Stomach smooth muscle (tissue), 2 donors: ENCODE measurements at regions not wholly inside any gene's neighbourhood (a gene's known extent, or its start where the extent isn't known, plus 50 kb on each side); places are given as distances from the start of the nearest gene placed in this dataset.

Experiments used
- H3K27ac ChIP-seq: one replicate; pipeline ENCODE4 v1.7.0; 2013; ENCODE audit warnings: mild to moderate bottlenecking, low read length, inconsistent platforms
- H3K27me3 ChIP-seq, 2 donors: one replicate each; pipeline ENCODE4 v1.7.0; 2013; ENCODE audit warnings: low read length in 2 of 2; ENCODE audit not compliant: insufficient read depth in 2 of 2, control insufficient read depth in 1 of 2
- H3K36me3 ChIP-seq, 2 donors: one replicate each; pipeline ENCODE4 v1.7.0; 2013; ENCODE audit warnings: low read length in 2 of 2; ENCODE audit not compliant: control insufficient read depth in 2 of 2, insufficient read depth in 2 of 2
- H3K4me1 ChIP-seq: one replicate; pipeline ENCODE4 v1.7.0; 2013; ENCODE audit warnings: low read length; ENCODE audit not compliant: control insufficient read depth, insufficient read depth
- H3K4me3 ChIP-seq, 2 donors: one replicate each; pipeline ENCODE4 v1.7.0; 2013; ENCODE audit warnings: low read length in 2 of 2
- H3K9ac ChIP-seq, 2 donors: one replicate each; pipeline ENCODE4 v1.7.0; 2013; ENCODE audit warnings: low read length in 2 of 2, mild to moderate bottlenecking in 1 of 2
- H3K9me3 ChIP-seq, 2 donors: one replicate each; pipeline ENCODE4 v1.7.0; 2013; ENCODE audit warnings: low read length in 2 of 2; ENCODE audit not compliant: control insufficient read depth in 2 of 2
- donor health status: healthy.
- donor health status: Pancreatic carcinoma.

DNA sequence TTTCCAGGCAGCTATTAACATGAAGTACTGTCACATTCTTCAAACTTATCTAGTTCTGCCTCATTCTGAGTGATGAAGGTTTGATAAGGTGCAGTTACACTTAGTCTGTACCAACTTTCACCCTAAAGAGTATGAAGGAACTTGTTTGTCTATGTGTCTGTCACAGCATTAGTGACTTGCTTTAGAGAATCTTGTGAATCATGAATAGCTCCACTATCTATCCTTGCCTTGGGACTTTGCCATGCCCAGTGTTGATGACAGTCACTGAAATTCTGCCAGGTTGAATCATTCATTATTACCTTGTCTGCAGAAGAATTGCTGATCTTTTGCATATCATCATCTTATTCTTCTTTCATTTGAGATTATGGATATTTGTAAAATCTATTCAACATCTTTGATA, 50.9 kb upstream of the A1CF start:
- H3K27me3 ChIP-seq = no peaks in the 10 kb centered on the region
- no peak overlapping the region for H3K4me3 ChIP-seq
- H3K27ac ChIP-seq = no peak overlapping the region
- no peak overlapping the region for H3K9ac ChIP-seq
- no peaks in the 10 kb centered on the region for H3K9me3 ChIP-seq
- no peaks in the 10 kb centered on the region for H3K4me1 ChIP-seq
- no peaks in the 10 kb centered on the region for H3K36me3 ChIP-seq

DNA sequence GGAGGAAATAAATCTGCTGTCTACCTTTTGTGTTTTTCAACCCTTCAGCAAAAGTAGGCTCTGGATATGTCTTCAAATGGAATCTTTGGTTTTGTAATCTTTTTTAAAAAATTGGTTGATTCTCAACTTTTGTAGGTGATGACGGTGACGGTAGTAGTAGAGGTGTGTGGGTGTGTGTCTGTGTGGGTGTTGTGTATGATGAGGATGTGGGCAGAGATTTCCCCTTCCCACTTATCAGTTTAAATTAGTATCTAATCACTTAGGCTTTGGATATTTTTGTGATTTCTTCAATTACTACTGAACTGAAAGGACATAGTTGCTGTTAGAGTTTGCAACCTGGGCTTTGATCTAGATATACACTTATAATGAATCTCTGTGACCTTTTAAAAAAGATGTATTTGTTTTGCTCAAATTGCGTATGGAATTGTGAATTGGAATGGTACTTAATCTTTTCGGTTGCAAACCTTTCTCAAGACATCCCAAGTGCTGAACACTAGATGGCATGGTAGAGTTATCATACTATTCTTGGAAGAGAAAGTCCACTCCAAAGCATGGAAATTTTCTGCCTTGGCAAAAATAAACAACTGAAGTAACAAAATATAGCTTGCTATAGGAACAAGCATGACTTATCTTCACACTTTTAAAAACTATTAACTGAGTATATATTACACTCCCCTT, 51.9 kb upstream of the A1CF start:
- no peaks in the 10 kb centered on the region for H3K9me3 ChIP-seq
- H3K27me3 ChIP-seq = no peaks in the 10 kb centered on the region
- no peaks in the 10 kb centered on the region for H3K4me1 ChIP-seq
- no peak overlapping the region for H3K9ac ChIP-seq
- H3K36me3 ChIP-seq = no peaks in the 10 kb centered on the region
- no peak overlapping the region for H3K4me3 ChIP-seq
- H3K27ac ChIP-seq = no peak overlapping the region

DNA sequence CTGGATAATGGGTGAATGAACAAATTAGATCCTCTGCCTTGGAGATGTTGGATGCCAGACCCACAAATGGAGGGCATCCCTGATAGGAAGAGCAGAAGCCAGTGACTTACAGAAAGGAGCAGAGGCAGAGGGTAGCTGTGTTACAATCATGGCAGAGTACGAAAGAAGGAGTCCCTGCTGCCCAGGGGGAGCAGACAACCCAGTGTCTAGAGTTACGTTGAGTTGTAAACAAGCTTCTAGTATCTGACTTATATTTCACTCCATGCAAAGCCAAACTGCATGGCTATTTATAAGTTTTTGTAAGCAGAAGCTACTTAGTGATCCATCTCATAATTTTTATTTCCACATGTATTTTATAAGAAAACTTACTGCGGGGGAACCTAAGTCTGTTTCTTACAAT, 56.2 kb upstream of the A1CF start:
- Histone ChIP-seq H3K4me1 (no peaks in the 10 kb centered on the region), H3K36me3 (no peaks in the 10 kb centered on the region), H3K27ac (no peak overlapping the region), H3K4me3 (no peak overlapping the region), H3K27me3 (no peaks in the 10 kb centered on the region), H3K9me3 (no peaks in the 10 kb centered on the region), H3K9ac (no peak overlapping the region)

DNA sequence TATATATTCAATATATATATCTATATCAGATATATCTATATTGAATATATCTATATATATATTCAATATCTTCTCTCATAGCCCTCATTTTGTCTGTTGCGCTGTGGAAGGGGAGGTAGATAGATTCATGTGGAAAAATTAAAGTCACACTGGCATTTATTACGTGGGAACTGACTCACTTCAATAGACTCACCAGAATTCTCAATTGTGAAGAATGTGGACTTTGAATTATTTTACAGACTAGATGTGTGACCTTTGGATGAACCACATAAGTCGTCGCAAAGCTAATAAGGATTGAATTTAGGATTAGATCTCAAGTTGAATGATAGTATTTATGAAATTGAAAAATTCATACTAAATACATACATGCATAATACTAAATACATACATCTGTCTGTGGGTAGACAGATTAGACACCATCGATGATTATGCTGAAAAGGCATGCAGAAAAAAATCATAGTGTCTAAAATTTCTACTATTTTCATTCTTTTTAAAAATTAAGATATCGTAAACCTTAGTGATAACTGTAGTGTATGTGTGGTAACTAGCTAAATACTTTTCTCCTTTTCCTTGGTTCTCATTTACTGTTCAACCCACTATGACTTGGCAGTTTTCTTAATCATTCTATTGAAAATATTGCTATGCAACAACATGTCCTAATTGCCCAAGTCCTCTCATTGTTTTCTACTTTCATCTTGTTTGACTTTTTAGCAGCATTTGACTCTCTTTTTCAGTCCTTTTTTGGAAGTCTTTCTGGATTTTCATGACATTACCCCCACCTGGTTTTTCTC, 61.8 kb upstream of the A1CF start:
- H3K27me3 ChIP-seq = no peaks in the 10 kb centered on the region
- H3K36me3 ChIP-seq = no peaks in the 10 kb centered on the region
- no peaks in the 10 kb centered on the region for H3K4me1 ChIP-seq
- no peak overlapping the region for H3K4me3 ChIP-seq
- H3K9me3 ChIP-seq = no peaks in the 10 kb centered on the region
- H3K9ac ChIP-seq = no peak overlapping the region
- no peak overlapping the region for H3K27ac ChIP-seq

DNA sequence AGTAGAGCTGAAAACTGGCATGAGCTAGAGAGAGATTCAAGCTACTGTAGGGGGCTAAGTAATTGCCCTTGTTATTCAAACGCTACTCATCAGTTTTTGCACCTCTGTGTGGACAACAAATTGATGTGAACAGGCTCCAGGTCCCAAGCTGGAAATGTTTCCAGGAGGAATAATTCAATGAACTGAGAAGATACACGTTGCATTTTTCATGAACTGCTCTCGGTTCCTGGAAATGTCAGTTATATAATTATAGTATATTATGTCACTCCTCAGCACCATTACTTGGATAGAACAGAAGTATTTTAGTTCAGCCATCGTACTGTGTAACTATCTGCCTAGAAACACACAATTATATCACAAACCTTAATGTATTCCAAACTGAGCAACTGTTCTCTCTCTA, 65.9 kb upstream of the A1CF start:
- H3K9me3 ChIP-seq = no peaks in the 10 kb centered on the region

DNA sequence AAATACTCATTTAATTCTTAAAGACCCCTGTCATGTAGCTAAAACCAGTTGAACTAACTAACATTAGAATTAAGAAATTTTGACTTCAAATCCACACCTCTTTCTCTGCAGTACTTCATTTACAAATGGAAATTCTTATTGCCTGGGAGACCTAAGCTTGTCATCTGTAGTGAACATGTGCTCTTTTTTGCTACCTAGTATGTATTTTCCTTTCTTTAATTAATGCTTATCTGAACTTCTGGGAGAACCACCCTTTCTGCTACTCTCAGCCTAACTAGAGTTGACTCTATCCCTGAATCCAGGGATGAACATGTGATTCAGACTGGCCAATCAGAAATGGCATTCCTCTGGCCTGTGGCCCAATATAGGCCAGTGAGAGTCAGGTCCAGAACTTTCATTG, 75.9 kb upstream of the A1CF start:
- no peaks in the 10 kb centered on the region for H3K27me3 ChIP-seq
- H3K27ac ChIP-seq = no peak overlapping the region
- H3K36me3 ChIP-seq = no peaks in the 10 kb centered on the region
- H3K9ac ChIP-seq = no peak overlapping the region
- no peaks in the 10 kb centered on the region for H3K4me1 ChIP-seq
- peaks cover 0 to 3% of the 10 kb centered on the region in 2 donors for H3K9me3 ChIP-seq
- no peak overlapping the region for H3K4me3 ChIP-seq

More for the DNA sequence above, 65.9 kb upstream of the A1CF start:
- H3K27ac ChIP-seq = no peak overlapping the region
- no peaks in the 10 kb centered on the region for H3K4me1 ChIP-seq
- H3K27me3 ChIP-seq = no peaks in the 10 kb centered on the region
- no peak overlapping the region for H3K9ac ChIP-seq
- no peaks in the 10 kb centered on the region for H3K36me3 ChIP-seq
- no peak overlapping the region for H3K4me3 ChIP-seq

DNA sequence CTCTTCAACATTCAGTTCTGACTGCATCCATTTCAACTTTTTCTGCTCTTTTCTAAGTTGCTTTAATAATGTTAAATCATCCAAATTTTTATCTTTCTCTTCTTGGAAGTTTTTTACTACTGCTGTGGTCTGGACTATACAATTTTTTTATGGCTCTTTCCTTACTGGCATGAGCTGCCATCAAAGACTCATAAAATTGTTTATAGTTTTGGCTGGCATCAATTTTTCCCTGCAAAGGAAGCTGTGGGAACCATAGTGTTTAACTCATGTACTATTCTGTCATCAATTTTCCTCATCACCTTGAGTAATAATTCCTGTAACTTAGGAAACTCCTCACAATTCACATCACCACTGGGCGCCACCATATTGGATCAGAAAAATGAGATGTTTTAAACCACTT, 77.6 kb upstream of the A1CF start:
- Histone ChIP-seq H3K36me3 (no peaks in the 10 kb centered on the region), H3K4me3 (no peak overlapping the region), H3K9ac (no peak overlapping the region), H3K4me1 (no peaks in the 10 kb centered on the region), H3K27ac (no peak overlapping the region), H3K9me3 (peaks cover 0 to 3% of the 10 kb centered on the region in 2 donors), H3K27me3 (no peaks in the 10 kb centered on the region)

DNA sequence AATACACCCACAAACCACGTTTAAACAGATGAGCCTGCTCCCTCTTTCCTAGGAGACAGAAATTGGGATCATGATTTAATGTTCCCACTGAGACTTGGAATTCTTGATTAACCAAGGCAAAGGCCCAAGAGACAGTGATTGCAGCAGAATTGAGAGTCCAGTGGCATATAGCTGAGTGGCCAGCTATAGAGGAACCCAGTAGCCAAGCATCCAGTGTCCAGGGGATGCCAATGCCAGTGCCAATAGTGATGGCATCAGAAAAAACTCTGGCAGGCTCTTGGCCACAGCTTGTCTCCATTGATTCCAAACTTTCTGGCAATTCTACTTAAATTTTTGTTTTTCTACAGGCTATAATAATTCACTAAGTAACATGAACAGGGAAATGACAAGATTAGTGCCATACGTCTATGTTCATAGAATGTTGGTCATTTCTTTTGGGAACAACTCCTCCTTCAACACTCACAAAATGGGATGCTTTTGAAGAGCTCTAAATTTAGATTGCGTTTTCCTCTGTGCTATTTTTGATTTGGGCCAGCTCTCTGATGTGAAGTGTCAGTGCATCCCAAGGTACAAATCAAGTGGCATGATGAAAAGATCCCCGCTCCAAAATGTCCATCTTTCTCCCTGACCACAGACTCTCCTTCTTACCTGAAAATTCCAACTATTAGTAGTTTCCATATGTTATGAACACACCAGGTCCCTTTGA, 83.1 kb upstream of the A1CF start:
- H3K9me3 ChIP-seq = peaks cover 0 to 3% of the 10 kb centered on the region in 2 donors
- H3K27me3 ChIP-seq = no peaks in the 10 kb centered on the region
- H3K36me3 ChIP-seq = no peaks in the 10 kb centered on the region
- no peak overlapping the region for H3K27ac ChIP-seq
- H3K4me1 ChIP-seq = no peaks in the 10 kb centered on the region
- H3K4me3 ChIP-seq = no peak overlapping the region
- H3K9ac ChIP-seq = no peak overlapping the region

DNA sequence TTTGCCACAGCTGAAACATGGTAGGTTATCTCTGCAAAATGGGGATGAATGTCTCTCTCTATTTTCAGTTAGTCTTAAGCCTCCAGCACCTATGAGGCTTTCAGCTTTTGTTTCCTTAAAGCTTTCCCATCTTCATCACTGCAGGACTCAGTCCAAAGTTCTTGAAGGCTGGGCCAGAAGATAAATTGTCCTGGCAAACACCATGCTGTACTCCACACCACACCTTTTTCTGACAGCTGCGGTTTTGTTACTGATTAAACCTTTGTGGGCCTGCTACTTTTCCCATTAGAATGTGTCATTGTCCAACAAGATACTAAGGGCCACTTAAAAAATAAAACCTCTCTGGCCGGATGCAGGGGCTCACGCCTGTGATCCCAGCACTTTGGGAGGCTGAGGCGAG, 87.2 kb upstream of the A1CF start:
- H3K9ac ChIP-seq = no peak overlapping the region
- no peak overlapping the region for H3K4me3 ChIP-seq
- no peaks in the 10 kb centered on the region for H3K9me3 ChIP-seq
- no peaks in the 10 kb centered on the region for H3K36me3 ChIP-seq
- H3K27ac ChIP-seq = no peak overlapping the region
- H3K4me1 ChIP-seq = no peaks in the 10 kb centered on the region
- no peaks in the 10 kb centered on the region for H3K27me3 ChIP-seq

DNA sequence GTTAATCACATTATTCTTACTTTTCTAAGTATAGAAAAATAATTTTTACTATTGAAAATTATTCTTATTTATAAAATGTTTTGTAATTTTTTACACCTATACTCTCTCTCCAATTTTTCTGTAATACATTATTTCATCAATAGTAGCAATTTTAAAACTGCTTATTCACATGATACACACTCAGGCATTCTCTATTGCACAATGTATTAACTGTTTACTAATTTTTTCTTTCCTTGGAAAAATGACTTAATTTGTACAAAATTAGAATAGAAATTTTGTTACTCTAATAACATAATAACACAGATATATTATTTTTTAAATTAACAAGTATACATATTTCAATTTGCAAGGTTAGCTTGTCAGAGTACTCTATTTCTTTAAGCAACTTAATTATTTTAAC, 92.9 kb upstream of the PRKG1 start:
- no peak overlapping the region for H3K4me3 ChIP-seq
- no peaks in the 10 kb centered on the region for H3K27me3 ChIP-seq
- no peaks in the 10 kb centered on the region for H3K36me3 ChIP-seq
- H3K9ac ChIP-seq = no peak overlapping the region
- H3K27ac ChIP-seq = no peak overlapping the region
- H3K9me3 ChIP-seq = no peaks in the 10 kb centered on the region
- H3K4me1 ChIP-seq = no peaks in the 10 kb centered on the region

DNA sequence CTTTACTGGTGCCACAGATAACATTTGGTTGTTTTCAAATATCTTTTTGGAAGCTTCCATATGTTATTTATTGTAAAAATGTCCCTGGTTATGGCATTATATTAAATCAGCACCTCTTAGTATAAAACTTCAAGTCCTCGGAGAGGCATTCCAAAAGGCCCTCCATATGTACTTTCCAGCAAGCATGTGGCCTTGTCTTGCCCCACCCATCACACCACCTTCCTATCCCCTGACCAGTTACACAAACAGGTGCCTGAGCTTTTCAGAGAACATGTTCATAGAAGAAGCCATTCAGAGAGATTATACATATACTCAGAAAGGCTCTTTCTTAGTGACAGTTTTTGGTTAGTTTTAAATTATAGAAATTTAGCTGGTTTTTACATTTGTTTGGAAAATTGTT, 92.4 kb upstream of the PRKG1 start:
- Histone ChIP-seq H3K4me1 (no peaks in the 10 kb centered on the region), H3K27me3 (no peaks in the 10 kb centered on the region), H3K27ac (no peak overlapping the region), H3K9ac (no peak overlapping the region), H3K4me3 (no peak overlapping the region), H3K36me3 (no peaks in the 10 kb centered on the region), H3K9me3 (no peaks in the 10 kb centered on the region)
